ENCODE measurements at regions not wholly inside any gene's neighbourhood (a gene's known extent, or its start where the extent isn't known, plus 50 kb on each side); places are given as distances from the start of the nearest gene placed in this dataset.
A peak's percentile ranks its signal among the peaks of the same experiment; 100 is the strongest.

DNA sequence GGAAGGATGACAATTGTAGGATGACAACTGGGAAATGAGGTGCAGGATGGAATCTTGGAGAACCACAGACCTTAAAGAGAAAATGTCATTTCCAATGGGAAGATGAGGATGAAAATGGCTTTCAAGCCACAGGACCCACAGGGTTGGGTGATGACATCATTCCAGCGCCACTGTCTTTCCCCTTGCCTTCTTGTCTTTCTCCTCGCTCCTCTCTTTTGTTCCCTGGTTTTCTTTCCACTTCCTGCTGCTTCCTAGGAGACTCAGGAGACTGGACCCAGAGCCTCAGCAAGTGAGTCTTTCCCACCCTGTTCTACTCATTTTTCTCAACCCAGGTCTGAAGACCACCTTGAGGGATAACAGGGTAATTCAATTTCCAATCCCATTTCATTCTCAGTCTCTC, 548.8 kb downstream of the FGF9 start:
- no peaks in the 10 kb centered on the region for H3K36me3 Mint-ChIP-seq (ENCODE audit: unreplicated experiment)
- no peak for DNase-seq
- H3K4me1 Mint-ChIP-seq (ENCODE audit: low read depth, unreplicated experiment), result peaks cover 2% of the 10 kb centered on the region
- no peak overlapping the region for H3K4me3 Mint-ChIP-seq (ENCODE audit: unreplicated experiment)
- no peaks in the 10 kb centered on the region for H3K9me3 Mint-ChIP-seq (ENCODE audit: unreplicated experiment)
- H3K27ac Mint-ChIP-seq (ENCODE audit: unreplicated experiment), result peak overlapping the region; percentile 43
- peaks cover 3% of the 10 kb centered on the region for H3K27me3 Mint-ChIP-seq (ENCODE audit: unreplicated experiment)
- TF ChIP-seq CTCF (IDR thresholded peaks at IDR 0.05; ENCODE audit: partially characterized antibody, unreplicated experiment), result no peak

GRCh38 chr13:22220151-22221135, 549.6 kb downstream of the FGF9 start:
- Mint-ChIP-seq H3K27me3 (ENCODE audit: unreplicated experiment) (peaks cover 3% of the 10 kb centered on the region), H3K4me1 (ENCODE audit: low read depth, unreplicated experiment) (peaks cover 2% of the 10 kb centered on the region), H3K9me3 (ENCODE audit: unreplicated experiment) (no peaks in the 10 kb centered on the region), H3K27ac (ENCODE audit: unreplicated experiment) (peak overlapping the region; percentile 43), H3K4me3 (ENCODE audit: unreplicated experiment) (no peak overlapping the region), H3K36me3 (ENCODE audit: unreplicated experiment) (no peaks in the 10 kb centered on the region)
- peak; percentile 17 for DNase-seq
- TF ChIP-seq CTCF (IDR thresholded peaks at IDR 0.05; ENCODE audit: partially characterized antibody, unreplicated experiment), result no peak

- Mint-ChIP-seq H3K9me3 (ENCODE audit: unreplicated experiment) (no peaks in the 10 kb centered on the region), H3K4me3 (ENCODE audit: unreplicated experiment) (no peak overlapping the region), H3K27me3 (ENCODE audit: unreplicated experiment) (peaks cover 3% of the 10 kb centered on the region), H3K36me3 (ENCODE audit: unreplicated experiment) (no peaks in the 10 kb centered on the region), H3K27ac (ENCODE audit: unreplicated experiment) (no peak overlapping the region), H3K4me1 (ENCODE audit: low read depth, unreplicated experiment) (peaks cover 2% of the 10 kb centered on the region)
- TF ChIP-seq CTCF (IDR thresholded peaks at IDR 0.05; ENCODE audit: partially characterized antibody, unreplicated experiment), result no peak
- DNase-seq, result no peak
Observed at GRCh38 chr13:22223411-22223810, 552.5 kb downstream of the FGF9 start.

DNA sequence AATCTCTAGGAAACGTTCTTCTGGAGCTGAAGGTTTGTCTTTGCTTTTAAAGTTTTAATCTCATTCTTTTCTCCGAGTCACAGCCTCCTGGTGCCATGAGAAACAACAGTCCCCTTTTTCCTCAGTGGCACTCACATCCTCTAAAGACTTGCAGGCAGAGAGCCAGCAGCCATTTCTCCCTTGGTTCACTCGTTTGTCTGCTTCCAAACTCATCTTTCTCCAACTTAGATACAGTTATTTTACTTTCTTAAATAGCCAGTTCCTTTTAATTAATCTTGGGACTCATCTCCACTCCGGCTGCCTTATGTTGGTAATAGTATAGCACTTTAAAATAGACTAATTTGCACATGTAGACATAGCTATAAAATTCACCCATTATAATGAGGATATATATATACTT, 555.2 kb downstream of the FGF9 start:
- no peak overlapping the region for H3K4me3 Mint-ChIP-seq (ENCODE audit: unreplicated experiment)
- H3K4me1 Mint-ChIP-seq (ENCODE audit: low read depth, unreplicated experiment), result no peaks in the 10 kb centered on the region
- no peaks in the 10 kb centered on the region for H3K9me3 Mint-ChIP-seq (ENCODE audit: unreplicated experiment)
- H3K27me3 Mint-ChIP-seq (ENCODE audit: unreplicated experiment), result peaks cover 4% of the 10 kb centered on the region
- no peak for DNase-seq
- no peaks in the 10 kb centered on the region for H3K36me3 Mint-ChIP-seq (ENCODE audit: unreplicated experiment)
- no peak for TF ChIP-seq CTCF (IDR thresholded peaks at IDR 0.05; ENCODE audit: partially characterized antibody, unreplicated experiment)
- no peak overlapping the region for H3K27ac Mint-ChIP-seq (ENCODE audit: unreplicated experiment)

GRCh38 chr13:22227895-22228294, 557.0 kb downstream of the FGF9 start:
- no peak for TF ChIP-seq CTCF (IDR thresholded peaks at IDR 0.05; ENCODE audit: partially characterized antibody, unreplicated experiment)
- H3K27ac Mint-ChIP-seq (ENCODE audit: unreplicated experiment), result no peak overlapping the region
- no peak for DNase-seq
- H3K4me1 Mint-ChIP-seq (ENCODE audit: low read depth, unreplicated experiment), result no peaks in the 10 kb centered on the region
- no peaks in the 10 kb centered on the region for H3K36me3 Mint-ChIP-seq (ENCODE audit: unreplicated experiment)
- no peaks in the 10 kb centered on the region for H3K9me3 Mint-ChIP-seq (ENCODE audit: unreplicated experiment)
- no peak overlapping the region for H3K4me3 Mint-ChIP-seq (ENCODE audit: unreplicated experiment)
- H3K27me3 Mint-ChIP-seq (ENCODE audit: unreplicated experiment), result peaks cover 2% of the 10 kb centered on the region

Measured in glutamatergic neuron (in vitro differentiated cells).